ENCODE measurements at regions not wholly inside any gene's neighbourhood (a gene's known extent, or its start where the extent isn't known, plus 50 kb on each side); places are given as distances from the start of the nearest gene placed in this dataset.
A peak's percentile ranks its signal among the peaks of the same experiment; 100 is the strongest.

DNA sequence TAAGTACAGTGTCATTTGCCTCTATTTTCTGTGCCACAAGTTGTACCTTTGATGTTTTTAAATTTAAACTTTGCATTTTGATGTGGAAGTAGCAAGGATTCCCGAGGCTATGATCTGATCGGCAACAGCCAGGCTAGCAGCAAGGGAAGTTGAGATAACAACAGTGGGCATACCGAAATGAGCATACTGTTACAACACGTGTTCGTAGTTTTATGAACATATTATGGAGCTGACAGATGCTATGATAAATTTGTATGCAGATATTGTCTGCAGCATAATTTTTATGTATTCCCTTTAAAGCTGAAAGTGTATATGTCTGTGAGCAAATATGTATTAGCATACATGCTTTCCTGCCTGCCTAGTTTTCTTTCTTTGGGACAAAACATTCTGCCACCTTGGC is 306.1 kb downstream of the PCDH7 start:
- no peak for TF ChIP-seq POLR2A (IDR thresholded peaks at IDR 0.05; ENCODE audit: borderline replicate concordance, extremely low read depth, insufficient read depth, insufficient read length)
- TF ChIP-seq, protein P1, sequence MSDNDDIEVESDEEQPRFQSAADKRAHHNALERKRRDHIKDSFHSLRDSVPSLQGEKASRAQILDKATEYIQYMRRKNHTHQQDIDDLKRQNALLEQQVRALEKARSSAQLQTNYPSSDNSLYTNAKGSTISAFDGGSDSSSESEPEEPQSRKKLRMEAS (IDR thresholded peaks at IDR 0.05): peak; percentile 26; the same call in 1 of the 2 replicates
- TF ChIP-seq, protein P2, sequence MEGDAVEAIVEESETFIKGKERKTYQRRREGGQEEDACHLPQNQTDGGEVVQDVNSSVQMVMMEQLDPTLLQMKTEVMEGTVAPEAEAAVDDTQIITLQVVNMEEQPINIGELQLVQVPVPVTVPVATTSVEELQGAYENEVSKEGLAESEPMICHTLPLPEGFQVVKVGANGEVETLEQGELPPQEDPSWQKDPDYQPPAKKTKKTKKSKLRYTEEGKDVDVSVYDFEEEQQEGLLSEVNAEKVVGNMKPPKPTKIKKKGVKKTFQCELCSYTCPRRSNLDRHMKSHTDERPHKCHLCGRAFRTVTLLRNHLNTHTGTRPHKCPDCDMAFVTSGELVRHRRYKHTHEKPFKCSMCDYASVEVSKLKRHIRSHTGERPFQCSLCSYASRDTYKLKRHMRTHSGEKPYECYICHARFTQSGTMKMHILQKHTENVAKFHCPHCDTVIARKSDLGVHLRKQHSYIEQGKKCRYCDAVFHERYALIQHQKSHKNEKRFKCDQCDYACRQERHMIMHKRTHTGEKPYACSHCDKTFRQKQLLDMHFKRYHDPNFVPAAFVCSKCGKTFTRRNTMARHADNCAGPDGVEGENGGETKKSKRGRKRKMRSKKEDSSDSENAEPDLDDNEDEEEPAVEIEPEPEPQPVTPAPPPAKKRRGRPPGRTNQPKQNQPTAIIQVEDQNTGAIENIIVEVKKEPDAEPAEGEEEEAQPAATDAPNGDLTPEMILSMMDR (IDR thresholded peaks at IDR 0.05 in 2 of 3, conservative IDR thresholded peaks at IDR 0.05 in 1 of 3; ENCODE audit: borderline replicate concordance in 1 of 3, insufficient read depth in 1 of 3, low read depth in 2 of 3, low read length in 2 of 3): no peak
- no peak for TF ChIP-seq ZNF274 (IDR thresholded peaks at IDR 0.05; ENCODE audit: low read depth, low read length)
- no peak for TF ChIP-seq EZH2phosphoT487 (IDR thresholded peaks at IDR 0.05; ENCODE audit: borderline replicate concordance)
- TF ChIP-seq, protein P3, sequence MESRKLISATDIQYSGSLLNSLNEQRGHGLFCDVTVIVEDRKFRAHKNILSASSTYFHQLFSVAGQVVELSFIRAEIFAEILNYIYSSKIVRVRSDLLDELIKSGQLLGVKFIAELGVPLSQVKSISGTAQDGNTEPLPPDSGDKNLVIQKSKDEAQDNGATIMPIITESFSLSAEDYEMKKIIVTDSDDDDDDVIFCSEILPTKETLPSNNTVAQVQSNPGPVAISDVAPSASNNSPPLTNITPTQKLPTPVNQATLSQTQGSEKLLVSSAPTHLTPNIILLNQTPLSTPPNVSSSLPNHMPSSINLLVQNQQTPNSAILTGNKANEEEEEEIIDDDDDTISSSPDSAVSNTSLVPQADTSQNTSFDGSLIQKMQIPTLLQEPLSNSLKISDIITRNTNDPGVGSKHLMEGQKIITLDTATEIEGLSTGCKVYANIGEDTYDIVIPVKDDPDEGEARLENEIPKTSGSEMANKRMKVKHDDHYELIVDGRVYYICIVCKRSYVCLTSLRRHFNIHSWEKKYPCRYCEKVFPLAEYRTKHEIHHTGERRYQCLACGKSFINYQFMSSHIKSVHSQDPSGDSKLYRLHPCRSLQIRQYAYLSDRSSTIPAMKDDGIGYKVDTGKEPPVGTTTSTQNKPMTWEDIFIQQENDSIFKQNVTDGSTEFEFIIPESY (IDR thresholded peaks at IDR 0.05; ENCODE audit: extremely low read depth, insufficient replicate concordance, low read length): no peak
- TF ChIP-seq FOSL1 (IDR thresholded peaks at IDR 0.05; ENCODE audit: low read depth): no peak
- no peak for TF ChIP-seq SRF (IDR thresholded peaks at IDR 0.05; ENCODE audit: low read depth)
- no peak for TF ChIP-seq CEBPB (IDR thresholded peaks at IDR 0.05; ENCODE audit: low read depth)
- TF ChIP-seq ELF1 (IDR thresholded peaks at IDR 0.05; ENCODE audit: borderline replicate concordance, low read depth): no peak
- no peak; the same call in 1 of the 2 replicates for TF ChIP-seq SP1 (IDR thresholded peaks at IDR 0.05; ENCODE audit: low read depth)
- no peak for TF ChIP-seq RAD21 (IDR thresholded peaks at IDR 0.05; ENCODE audit: low read depth)
- TF ChIP-seq JUND (IDR thresholded peaks at IDR 0.05): 0 out of 2 replicates have a peak, but pooled peaks have one; percentile 14

Data from HCT116 (cell line).